Transverse colon (tissue), 4 donors: ENCODE measurements at regions not wholly inside any gene's neighbourhood (a gene's known extent, or its start where the extent isn't known, plus 50 kb on each side); places are given as distances from the start of the nearest gene placed in this dataset.

Source experiments
- DNase-seq: peaks from one replicate; pipeline ENCODE4 v3.0.0-alpha.2; 2019
- H3K27ac ChIP-seq, 4 donors: fragments of 200-600 bp; sonication (generic); 2 replicates each; pipeline ENCODE4 v1.5.1; 2016 to 2018; ENCODE audit warnings: inconsistent platforms in 4 of 4
- H3K27me3 ChIP-seq: fragments of 200-600 bp; sonication (generic); 2 replicates; pipeline ENCODE4 v1.5.1; 2017; ENCODE audit warnings: inconsistent platforms
- H3K36me3 ChIP-seq, 4 donors: fragments of 200-600 bp; sonication (generic); 2 replicates each; pipeline ENCODE4 v1.5.1; 2017 to 2019; ENCODE audit warnings: inconsistent platforms in 4 of 4
- H3K4me1 ChIP-seq, 4 donors: fragments of 200-600 bp; sonication (generic); 2 replicates each; pipeline ENCODE4 v1.5.1; 2017 to 2020; ENCODE audit warnings: inconsistent platforms in 4 of 4
- H3K4me3 ChIP-seq, 4 donors: fragments of 200-600 bp; sonication (generic); 1 replicate in 1 of 4; 2 replicates in 3 of 4; pipeline versions ENCODE4 v1.5.1 to v1.6.1; 2017 to 2019; ENCODE audit warnings: inconsistent platforms in 4 of 4
- H3K9me3 ChIP-seq, 2 donors: fragments of 200-600 bp; sonication (generic); 2 replicates each; pipeline ENCODE4 v1.5.1; 2017 to 2019; ENCODE audit warnings: inconsistent platforms in 2 of 2
- CTCF ChIP-seq, 5 experiments: fragments of 200-600 bp in 3 of 5; fragments of 450-650 bp in 2 of 5; sonication (generic) in 3 of 5; IDR thresholded peaks; 1 replicate in 2 of 5; 2 replicates in 3 of 5; pipeline ENCODE4 v1.5.1; 2016 to 2017; ENCODE audit warnings: antibody characterized with exemption in 5 of 5, inconsistent platforms in 3 of 5, mild to moderate bottlenecking in 2 of 5, moderate library complexity in 1 of 5
- EP300 ChIP-seq: sonication (generic); formaldehyde crosslinking; IDR thresholded peaks from one replicate; pipeline ENCODE4 v1.6.1; 2017; ENCODE audit warnings: antibody characterized with exemption, low read depth
- POLR2A ChIP-seq: fragments of 450-650 bp; IDR thresholded peaks from one replicate; pipeline ENCODE4 v1.6.1; 2016; ENCODE audit warnings: antibody characterized with exemption, mild to moderate bottlenecking, moderate library complexity
- POLR2AphosphoS5 ChIP-seq, 3 donors: sonication (generic); formaldehyde crosslinking; IDR thresholded peaks; one replicate each; pipeline ENCODE4 v1.6.1; 2016; ENCODE audit warnings: antibody characterized with exemption in 3 of 3
- WGBS, 2 donors: methylation state at CpG; one replicate each; pipeline ENCODE4 v1.1.5; 2018; ENCODE audit warnings: low coverage in 1 of 2; 5-methylcytosine and 5-hydroxymethylcytosine counted together
- in situ Hi-C, 4 donors: fragments of 200-750 bp; cut with MboI; loops; one replicate each; pipeline versions ENCODE4 v1.15.0 to v1.15.1; 2017; ENCODE audit warnings: low sequenced_read_pairs in 3 of 4, low pct_ligation_motif_present in 1 of 4, low pct_unique_long_range_greater_than_20kb in 1 of 4
- intact Hi-C: fragments of 100-400 bp; cut with DNase I; formaldehyde crosslinking; loops from one replicate; pipeline ENCODE4 v1.15.1; 2023; ENCODE audit warnings: low total_unique reads

- Histone ChIP-seq H3K4me1 (no peaks in the 10 kb centered on the region), H3K27me3 (no peaks in the 10 kb centered on the region), H3K36me3 (no peaks in the 10 kb centered on the region), H3K27ac (no peak overlapping the region), H3K4me3 (no peak overlapping the region), H3K9me3 (no peaks in the 10 kb centered on the region)
- DNase-seq = no peak
- TF ChIP-seq POLR2A = no peak
- no peak for TF ChIP-seq CTCF (IDR thresholded peaks at IDR 0.05)
- no peak for TF ChIP-seq EP300
- no peak for TF ChIP-seq POLR2AphosphoS5 (IDR thresholded peaks at IDR 0.05)
- 92 to 100% methylated on average over 6 to 17 of the region's 18 CpGs for WGBS, 2 donors
- intact Hi-C loops (no loop called here), in situ Hi-C loops (no loop called here)
These were observed 151.7 kb downstream of the ERMARD start for GRCh38 chr6:169903122-169903521.

GRCh38 chr6:169902604-169903003, 151.2 kb downstream of the ERMARD start:
- H3K27ac ChIP-seq = no peak overlapping the region
- no peak overlapping the region for H3K4me3 ChIP-seq
- in situ Hi-C loops (no loop called here), intact Hi-C loops (no loop called here)
- H3K4me1 ChIP-seq = no peaks in the 10 kb centered on the region
- TF ChIP-seq CTCF (IDR thresholded peaks at IDR 0.05) (no peak), EP300 (no peak), POLR2AphosphoS5 (IDR thresholded peaks at IDR 0.05) (no peak), POLR2A (no peak)
- H3K27me3 ChIP-seq = no peaks in the 10 kb centered on the region
- 80 to 95% methylated on average over 1 to 10 of the region's 10 CpGs for WGBS, 2 donors
- no peaks in the 10 kb centered on the region for H3K9me3 ChIP-seq
- DNase-seq = no peak
- H3K36me3 ChIP-seq = no peaks in the 10 kb centered on the region

DNA sequence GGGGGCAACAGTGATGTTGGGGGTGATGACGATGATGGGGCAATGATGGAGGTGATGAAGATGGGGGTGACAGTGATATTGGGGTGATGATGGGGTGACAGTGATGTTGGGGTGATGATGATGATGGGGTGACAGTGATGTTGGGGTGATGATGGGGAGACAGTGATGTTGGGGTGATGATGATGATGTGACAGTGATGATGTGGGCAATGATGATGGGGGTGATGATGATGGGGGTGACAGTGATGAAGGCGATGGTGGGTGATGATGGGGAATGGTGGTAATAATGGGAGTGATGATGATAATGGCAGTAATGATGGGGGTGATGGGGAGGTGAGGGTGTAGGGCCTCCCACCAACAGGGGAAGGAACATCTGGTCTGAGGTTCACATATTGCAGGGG, 150.6 kb downstream of the ERMARD start:
- WGBS, 2 donors = 89 to 100% methylated on average over 2 of the region's 2 CpGs
- DNase-seq = no peak

GRCh38 chr6:169899481-169900145, 148.2 kb downstream of the ERMARD start:
- Histone ChIP-seq H3K27ac (no peak overlapping the region), H3K27me3 (no peaks in the 10 kb centered on the region), H3K9me3 (no peaks in the 10 kb centered on the region), H3K4me1 (no peaks in the 10 kb centered on the region), H3K4me3 (no peak overlapping the region), H3K36me3 (no peaks in the 10 kb centered on the region)
- TF ChIP-seq EP300 (no peak), POLR2A (no peak), POLR2AphosphoS5 (IDR thresholded peaks at IDR 0.05) (no peak), CTCF (IDR thresholded peaks at IDR 0.05) (no peak)
- intact Hi-C loops (no loop called here), in situ Hi-C loops (no loop called here)
- DNase-seq = no peak
- 84 to 100% methylated on average over 1 to 24 of the region's 24 CpGs for WGBS, 2 donors

More for the DNA sequence above, 150.6 kb downstream of the ERMARD start:
- Histone ChIP-seq H3K27me3 (no peaks in the 10 kb centered on the region), H3K27ac (no peak overlapping the region), H3K4me1 (no peaks in the 10 kb centered on the region), H3K9me3 (no peaks in the 10 kb centered on the region), H3K4me3 (no peak overlapping the region), H3K36me3 (no peaks in the 10 kb centered on the region)
- TF ChIP-seq POLR2AphosphoS5 (IDR thresholded peaks at IDR 0.05) (no peak), POLR2A (no peak), EP300 (no peak), CTCF (IDR thresholded peaks at IDR 0.05) (no peak)
- in situ Hi-C loops = no loop called here
- intact Hi-C loops = no loop called here
